ENCODE measurements at regions not wholly inside any gene's neighbourhood (a gene's known extent, or its start where the extent isn't known, plus 50 kb on each side); places are given as distances from the start of the nearest gene placed in this dataset.

GRCh38 chr1:108059945-108060344 is 95.0 kb upstream of the VAV3 start:
- TF ChIP-seq, protein P1, sequence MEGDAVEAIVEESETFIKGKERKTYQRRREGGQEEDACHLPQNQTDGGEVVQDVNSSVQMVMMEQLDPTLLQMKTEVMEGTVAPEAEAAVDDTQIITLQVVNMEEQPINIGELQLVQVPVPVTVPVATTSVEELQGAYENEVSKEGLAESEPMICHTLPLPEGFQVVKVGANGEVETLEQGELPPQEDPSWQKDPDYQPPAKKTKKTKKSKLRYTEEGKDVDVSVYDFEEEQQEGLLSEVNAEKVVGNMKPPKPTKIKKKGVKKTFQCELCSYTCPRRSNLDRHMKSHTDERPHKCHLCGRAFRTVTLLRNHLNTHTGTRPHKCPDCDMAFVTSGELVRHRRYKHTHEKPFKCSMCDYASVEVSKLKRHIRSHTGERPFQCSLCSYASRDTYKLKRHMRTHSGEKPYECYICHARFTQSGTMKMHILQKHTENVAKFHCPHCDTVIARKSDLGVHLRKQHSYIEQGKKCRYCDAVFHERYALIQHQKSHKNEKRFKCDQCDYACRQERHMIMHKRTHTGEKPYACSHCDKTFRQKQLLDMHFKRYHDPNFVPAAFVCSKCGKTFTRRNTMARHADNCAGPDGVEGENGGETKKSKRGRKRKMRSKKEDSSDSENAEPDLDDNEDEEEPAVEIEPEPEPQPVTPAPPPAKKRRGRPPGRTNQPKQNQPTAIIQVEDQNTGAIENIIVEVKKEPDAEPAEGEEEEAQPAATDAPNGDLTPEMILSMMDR (conservative IDR thresholded peaks at IDR 0.05; ENCODE audit: low read depth, low read length): no peak
- DNase-seq (ENCODE audit: low read depth): no peak
- no peak overlapping the region for H3K4me3 ChIP-seq (ENCODE audit: low read depth, low read length)

DNA sequence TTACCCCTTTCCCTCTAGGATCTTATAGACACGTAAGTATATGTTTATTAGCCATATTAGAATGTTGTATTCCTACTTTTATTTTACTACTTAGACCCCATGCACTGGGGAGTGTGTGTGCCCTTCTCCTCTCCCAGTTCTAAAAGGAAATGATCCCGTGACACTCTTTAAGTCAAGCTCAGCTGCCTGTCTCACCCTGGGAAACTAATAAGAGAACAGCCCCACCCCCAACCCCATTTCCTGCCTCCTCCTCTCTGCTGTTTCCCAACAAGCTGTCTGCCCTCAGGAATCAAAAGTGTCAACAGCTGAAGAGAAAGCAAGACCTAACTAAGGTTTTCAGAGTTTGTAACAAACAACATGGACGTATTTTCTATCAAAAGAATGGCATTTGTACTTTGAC is 92.6 kb upstream of the VAV3 start:
- TF ChIP-seq, protein P1 (conservative IDR thresholded peaks at IDR 0.05; ENCODE audit: low read depth, low read length): no peak
- no peak overlapping the region for H3K4me3 ChIP-seq (ENCODE audit: low read depth, low read length)
- DNase-seq (ENCODE audit: low read depth): no peak

DNA sequence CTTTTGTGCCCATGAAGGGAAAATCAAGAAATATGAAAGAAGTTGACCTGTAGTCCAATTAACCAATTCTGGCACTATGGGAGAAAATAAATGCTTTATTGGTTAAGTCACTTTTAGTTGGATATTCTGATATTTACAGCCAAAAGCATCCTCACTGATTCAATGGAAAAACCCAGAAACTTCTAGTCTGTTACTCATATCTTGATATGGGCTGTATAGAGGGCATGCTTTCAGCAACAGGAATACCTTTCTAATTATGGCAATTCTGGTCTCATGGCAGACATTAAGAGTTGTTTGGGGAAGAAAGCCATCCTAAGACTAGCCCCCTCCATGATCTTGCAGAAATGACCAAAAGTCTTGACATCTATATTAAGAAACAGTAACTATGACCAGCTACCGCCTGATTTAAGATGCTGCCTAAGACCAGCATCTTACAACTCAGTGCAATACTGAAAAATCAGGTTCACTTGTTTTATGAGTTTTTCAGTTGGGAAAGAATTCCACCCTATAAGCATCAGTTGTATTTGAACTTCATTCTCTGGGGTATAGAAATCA is 91.5 kb upstream of the VAV3 start:
- TF ChIP-seq, protein P1 (conservative IDR thresholded peaks at IDR 0.05; ENCODE audit: low read depth, low read length): no peak
- no peak overlapping the region for H3K4me3 ChIP-seq (ENCODE audit: low read depth, low read length)
- DNase-seq (ENCODE audit: low read depth): no peak

DNA sequence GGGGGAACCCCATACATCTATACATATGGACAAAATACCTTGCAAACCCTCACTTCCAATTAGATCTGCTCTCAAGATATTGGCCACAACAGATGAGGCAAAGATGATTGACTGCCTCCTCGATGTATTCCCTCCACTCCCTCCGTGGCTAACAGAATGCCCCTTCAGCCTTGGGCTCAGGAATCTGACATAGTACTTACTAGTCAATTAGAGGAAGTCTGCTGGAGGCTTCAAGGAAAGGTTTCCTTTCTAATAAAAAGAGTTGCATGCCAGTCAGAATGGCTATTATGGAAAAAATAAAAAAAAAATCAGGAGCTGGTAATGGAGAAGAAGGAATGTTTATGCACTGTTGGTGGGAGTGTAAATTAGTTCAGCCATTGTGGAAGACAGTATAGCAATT is 90.4 kb upstream of the VAV3 start:
- TF ChIP-seq, protein P1 (conservative IDR thresholded peaks at IDR 0.05; ENCODE audit: low read depth, low read length): no peak
- H3K4me3 ChIP-seq (ENCODE audit: low read depth, low read length): no peak overlapping the region
- no peak for DNase-seq (ENCODE audit: low read depth)

DNA sequence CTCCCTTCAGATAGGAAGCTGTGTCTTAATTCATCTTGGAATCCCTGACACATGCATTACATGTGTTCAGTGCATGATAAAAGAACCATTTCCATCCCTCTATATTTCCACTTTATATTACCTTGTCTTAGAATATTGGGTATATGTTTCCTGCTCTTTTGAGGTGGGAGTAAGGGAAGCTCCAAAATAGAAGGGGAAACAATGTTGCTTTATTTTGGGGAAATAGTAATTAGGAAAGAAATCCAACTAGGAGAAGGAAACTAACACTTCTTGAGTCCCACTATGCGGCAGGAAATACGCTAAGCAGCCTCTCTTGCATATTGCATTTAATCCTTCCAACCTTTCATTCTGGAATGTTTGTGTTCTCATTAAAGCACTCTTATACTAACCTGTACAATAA is 89.4 kb upstream of the VAV3 start:
- TF ChIP-seq, protein P1 (conservative IDR thresholded peaks at IDR 0.05; ENCODE audit: low read depth, low read length): no peak
- H3K4me3 ChIP-seq (ENCODE audit: low read depth, low read length): no peak overlapping the region
- DNase-seq (ENCODE audit: low read depth): no peak

GRCh38 chr1:108053270-108054013 is 88.5 kb upstream of the VAV3 start:
- DNase-seq (ENCODE audit: low read depth): no peak
- TF ChIP-seq, protein P1 (conservative IDR thresholded peaks at IDR 0.05; ENCODE audit: low read depth, low read length): no peak
- no peak overlapping the region for H3K4me3 ChIP-seq (ENCODE audit: low read depth, low read length)

Measured in epithelial cell of proximal tubule (primary cell).